ENCODE measurements at regions not wholly inside any gene's neighbourhood (a gene's known extent, or its start where the extent isn't known, plus 50 kb on each side); places are given as distances from the start of the nearest gene placed in this dataset.

DNA sequence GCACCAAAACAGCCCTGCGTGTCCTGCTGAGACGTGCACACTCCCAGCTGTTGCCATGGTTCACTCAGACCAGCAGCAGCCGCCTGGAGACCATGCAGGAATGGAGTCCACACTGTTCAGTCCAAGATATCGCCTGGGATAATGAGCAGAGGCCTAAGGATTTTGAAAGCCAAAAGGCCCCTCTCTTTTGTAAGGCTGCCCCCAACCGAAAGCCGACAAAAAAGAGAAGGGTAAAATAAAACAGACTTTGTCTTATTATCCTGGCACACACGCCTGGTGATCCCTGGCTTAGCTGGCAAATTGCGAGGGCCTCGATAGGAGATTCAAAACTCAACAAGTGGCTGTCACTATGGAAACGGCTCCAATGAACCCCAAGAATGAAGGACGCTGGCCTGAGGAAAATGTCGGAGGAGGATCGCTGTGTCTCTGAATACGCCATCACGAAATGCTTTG, 263.6 kb downstream of the SKIDA1 start:
- TF ChIP-seq, protein P1, sequence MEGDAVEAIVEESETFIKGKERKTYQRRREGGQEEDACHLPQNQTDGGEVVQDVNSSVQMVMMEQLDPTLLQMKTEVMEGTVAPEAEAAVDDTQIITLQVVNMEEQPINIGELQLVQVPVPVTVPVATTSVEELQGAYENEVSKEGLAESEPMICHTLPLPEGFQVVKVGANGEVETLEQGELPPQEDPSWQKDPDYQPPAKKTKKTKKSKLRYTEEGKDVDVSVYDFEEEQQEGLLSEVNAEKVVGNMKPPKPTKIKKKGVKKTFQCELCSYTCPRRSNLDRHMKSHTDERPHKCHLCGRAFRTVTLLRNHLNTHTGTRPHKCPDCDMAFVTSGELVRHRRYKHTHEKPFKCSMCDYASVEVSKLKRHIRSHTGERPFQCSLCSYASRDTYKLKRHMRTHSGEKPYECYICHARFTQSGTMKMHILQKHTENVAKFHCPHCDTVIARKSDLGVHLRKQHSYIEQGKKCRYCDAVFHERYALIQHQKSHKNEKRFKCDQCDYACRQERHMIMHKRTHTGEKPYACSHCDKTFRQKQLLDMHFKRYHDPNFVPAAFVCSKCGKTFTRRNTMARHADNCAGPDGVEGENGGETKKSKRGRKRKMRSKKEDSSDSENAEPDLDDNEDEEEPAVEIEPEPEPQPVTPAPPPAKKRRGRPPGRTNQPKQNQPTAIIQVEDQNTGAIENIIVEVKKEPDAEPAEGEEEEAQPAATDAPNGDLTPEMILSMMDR (IDR thresholded peaks at IDR 0.05) = no peak
- DNase-seq (ENCODE audit: low spot score) = no peak
- H3K9me3 ChIP-seq = no peaks in the 10 kb centered on the region

DNA sequence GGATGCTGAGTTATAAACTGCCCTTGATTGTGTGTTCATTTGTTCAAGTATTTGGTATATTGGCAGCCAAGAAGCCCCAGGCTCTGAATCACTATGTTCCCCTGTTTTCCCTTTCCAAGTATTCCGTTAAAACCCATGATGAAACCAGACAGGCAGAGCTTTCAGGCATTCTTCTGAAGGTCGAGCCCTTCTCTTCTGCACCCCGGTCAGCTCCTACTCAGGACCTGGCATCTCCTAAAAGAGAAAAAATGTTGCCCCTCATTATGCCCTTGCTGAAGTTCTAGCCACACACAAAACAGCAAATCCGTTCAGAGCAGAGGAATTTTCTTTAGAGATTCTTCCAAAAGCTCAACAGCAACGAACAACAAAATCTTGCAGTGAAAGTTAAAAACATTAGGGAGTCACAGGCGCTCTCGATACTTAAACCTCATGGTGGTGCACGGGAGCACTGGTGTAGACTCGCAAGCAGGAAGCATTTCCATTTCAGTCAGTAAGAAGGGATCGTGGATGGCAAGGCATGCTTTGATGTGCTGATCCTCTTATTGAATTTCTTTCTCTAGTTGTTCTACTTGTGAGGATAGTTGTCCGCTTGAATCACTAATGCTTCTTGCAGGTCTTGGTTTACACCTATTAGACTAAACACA, 264.9 kb downstream of the SKIDA1 start:
- DNase-seq (ENCODE audit: low spot score) = no peak
- Histone ChIP-seq H3K4me3 (no peak overlapping the region), H3K36me3 (no peaks in the 10 kb centered on the region), H3K27me3 (no peaks in the 10 kb centered on the region), H3K27ac (no peak overlapping the region), H3K9me3 (no peaks in the 10 kb centered on the region), H3K4me1 (no peaks in the 10 kb centered on the region)
- TF ChIP-seq, protein P1 (IDR thresholded peaks at IDR 0.05) = no peak

More for the DNA sequence above, 263.6 kb downstream of the SKIDA1 start:
- Histone ChIP-seq H3K4me3 (no peak overlapping the region), H3K4me1 (no peaks in the 10 kb centered on the region), H3K27ac (no peak overlapping the region), H3K27me3 (no peaks in the 10 kb centered on the region), H3K36me3 (no peaks in the 10 kb centered on the region)

DNA sequence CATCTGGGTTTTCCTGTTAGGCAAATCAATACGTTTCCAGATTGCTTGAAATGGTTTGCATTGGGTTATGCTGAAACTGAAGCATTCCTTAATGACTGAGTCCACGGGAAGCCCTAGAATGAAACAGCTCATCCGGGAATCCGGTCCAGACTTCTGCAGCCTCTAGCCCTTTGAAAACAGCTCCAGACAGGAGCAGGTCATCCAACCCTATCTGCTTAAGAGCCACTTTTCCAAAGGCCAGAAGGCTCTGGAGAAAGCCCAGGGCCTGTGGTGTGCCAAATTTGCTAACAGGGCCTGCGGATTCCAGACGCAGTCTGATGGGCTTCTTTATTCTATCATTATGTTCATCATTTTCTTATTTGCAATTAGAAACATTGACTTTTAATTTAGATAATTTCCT, 265.4 kb downstream of the SKIDA1 start:
- H3K4me1 ChIP-seq = no peaks in the 10 kb centered on the region
- H3K36me3 ChIP-seq = no peaks in the 10 kb centered on the region
- TF ChIP-seq, protein P1 (IDR thresholded peaks at IDR 0.05) = no peak
- no peak overlapping the region for H3K27ac ChIP-seq
- no peaks in the 10 kb centered on the region for H3K27me3 ChIP-seq
- no peak overlapping the region for H3K4me3 ChIP-seq
- DNase-seq (ENCODE audit: low spot score) = peak; percentile 61
- no peaks in the 10 kb centered on the region for H3K9me3 ChIP-seq

DNA sequence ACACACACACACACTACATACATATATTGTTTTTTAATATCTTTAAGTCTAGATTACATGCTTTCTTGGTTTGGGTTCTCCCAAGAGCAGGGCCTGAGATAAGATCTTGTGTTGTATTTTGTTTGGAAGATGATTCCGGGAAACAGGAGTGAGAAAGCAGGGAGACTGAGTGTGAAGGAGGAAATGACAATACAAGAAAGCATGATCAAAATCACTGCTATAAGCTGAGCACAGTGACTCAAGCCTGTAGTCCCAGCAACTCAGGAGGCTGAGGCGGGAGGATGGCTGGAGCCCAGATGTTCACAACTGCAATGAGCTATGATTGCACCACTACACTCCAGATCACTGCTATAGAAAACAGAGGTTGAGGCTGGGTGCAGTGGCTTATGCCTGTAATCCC, 267.6 kb downstream of the SKIDA1 start:
- no peak overlapping the region for H3K27ac ChIP-seq
- no peaks in the 10 kb centered on the region for H3K4me1 ChIP-seq
- no peaks in the 10 kb centered on the region for H3K36me3 ChIP-seq
- H3K9me3 ChIP-seq = no peaks in the 10 kb centered on the region
- TF ChIP-seq, protein P1 (IDR thresholded peaks at IDR 0.05) = no peak
- no peak overlapping the region for H3K4me3 ChIP-seq
- H3K27me3 ChIP-seq = no peaks in the 10 kb centered on the region
- DNase-seq (ENCODE audit: low spot score) = no peak

DNA sequence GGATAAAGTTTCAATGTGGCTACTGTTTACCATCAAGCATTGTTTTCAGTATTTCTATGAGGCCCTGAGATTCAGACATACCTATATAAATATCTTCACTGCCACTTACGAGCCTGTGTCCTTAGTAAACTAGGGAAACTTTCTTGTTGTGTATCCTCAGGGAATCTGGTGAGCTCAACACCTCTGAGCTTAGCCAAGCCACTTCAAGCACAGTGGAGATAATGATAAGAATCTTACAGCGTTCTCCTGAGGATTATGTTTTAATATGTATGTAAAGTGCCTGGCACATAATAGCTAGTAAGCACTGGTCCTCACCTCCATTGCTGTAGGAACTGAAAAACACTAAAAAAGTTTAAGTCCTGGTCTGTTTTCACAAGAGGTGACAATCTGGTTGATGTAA, 268.3 kb downstream of the SKIDA1 start:
- Histone ChIP-seq H3K27me3 (no peaks in the 10 kb centered on the region), H3K36me3 (no peaks in the 10 kb centered on the region), H3K4me1 (no peaks in the 10 kb centered on the region), H3K27ac (no peak overlapping the region), H3K4me3 (no peak overlapping the region), H3K9me3 (no peaks in the 10 kb centered on the region)
- DNase-seq (ENCODE audit: low spot score) = no peak
- TF ChIP-seq, protein P1 (IDR thresholded peaks at IDR 0.05) = no peak

DNA sequence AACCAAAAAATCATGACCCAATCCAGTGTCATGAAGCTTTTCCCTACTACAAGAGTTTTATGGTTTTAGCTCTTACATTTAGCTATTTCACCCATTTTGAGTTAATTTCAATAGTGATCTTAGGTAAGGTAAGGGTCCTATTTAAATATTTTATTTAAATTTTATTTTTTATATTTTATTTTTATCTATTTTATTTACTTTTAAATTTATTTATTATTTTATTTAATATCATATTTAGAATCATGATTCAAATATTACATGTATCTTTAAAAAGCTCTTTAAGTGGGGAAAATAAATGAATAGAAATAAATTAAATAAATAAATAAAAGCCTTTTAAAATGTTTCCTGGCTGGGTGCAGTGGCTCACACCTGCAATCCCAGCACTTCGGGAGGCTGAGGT, 276.0 kb downstream of the SKIDA1 start:
- Histone ChIP-seq H3K36me3 (no peaks in the 10 kb centered on the region), H3K9me3 (no peaks in the 10 kb centered on the region), H3K4me3 (no peak overlapping the region), H3K4me1 (no peaks in the 10 kb centered on the region), H3K27ac (no peak overlapping the region), H3K27me3 (no peaks in the 10 kb centered on the region)
- TF ChIP-seq, protein P1 (IDR thresholded peaks at IDR 0.05) = no peak
- DNase-seq (ENCODE audit: low spot score) = no peak

All from right atrium auricular region (tissue), 2 donors.